Effector CD8-positive, alpha-beta T cell (primary cell): ENCODE measurements at regions not wholly inside any gene's neighbourhood (a gene's known extent, or its start where the extent isn't known, plus 50 kb on each side); places are given as distances from the start of the nearest gene placed in this dataset.
A peak's percentile ranks its signal among the peaks of the same experiment; 100 is the strongest.

Source experiments
- DNase-seq: peaks from one replicate; lab custom pipeline; 2025; lab: John Stamatoyannopoulos, UW

DNA sequence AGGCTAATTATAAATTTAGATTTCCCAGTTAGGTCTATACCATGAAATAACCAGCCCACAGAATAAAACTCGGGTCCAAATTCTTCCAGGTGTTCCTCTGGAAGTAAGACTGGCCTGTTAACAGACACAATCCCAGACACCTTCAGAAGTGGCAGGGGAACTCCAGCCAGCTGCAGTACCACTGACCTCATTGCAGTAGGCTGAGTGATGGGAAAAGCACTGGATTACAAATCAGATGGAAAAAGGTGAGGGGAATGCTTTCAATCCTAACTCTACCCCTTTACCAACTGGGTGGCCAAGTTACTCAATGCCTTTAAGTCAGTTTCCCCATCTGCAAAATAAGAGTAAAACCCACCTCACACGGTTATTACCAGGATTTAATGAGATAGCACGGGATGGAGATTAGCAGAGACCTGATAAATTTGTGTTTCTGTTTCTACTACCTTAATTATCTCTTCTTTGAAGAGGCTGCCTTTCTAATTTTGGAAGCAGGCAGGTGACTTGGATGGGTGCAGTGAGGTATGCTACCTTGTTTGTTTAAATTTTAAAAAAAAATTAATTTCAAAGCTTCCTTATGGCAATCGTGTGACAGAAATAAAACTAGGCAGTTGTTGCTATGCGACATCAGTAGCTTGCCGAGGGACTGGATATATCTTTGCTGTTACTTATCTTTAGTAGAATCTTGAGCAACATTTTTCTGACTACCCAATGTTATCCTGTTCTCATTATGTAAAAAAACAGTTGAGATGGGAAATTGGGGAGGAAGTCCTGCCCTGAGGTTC, 167.3 kb upstream of the GRIN2B start:
- no peak for DNase-seq

DNA sequence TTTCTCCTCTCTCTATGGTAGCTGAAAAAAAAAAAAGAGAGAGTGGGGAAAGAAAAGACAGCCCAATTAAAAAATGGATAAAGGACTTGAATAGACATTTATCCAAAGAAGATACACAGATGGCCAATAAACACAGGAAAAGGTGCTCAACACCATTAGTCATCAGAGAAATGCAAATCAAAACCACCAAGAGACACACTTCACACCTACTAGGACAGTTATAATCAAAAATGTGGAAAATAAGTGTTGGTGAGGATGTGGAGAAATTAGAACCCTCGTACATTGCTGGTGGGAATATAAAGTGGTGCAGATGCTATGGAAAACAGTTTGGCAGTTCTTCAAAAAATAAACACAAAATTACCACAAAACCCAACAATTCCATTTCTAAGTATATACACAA, 172.4 kb upstream of the GRIN2B start:
- no peak for DNase-seq

DNA sequence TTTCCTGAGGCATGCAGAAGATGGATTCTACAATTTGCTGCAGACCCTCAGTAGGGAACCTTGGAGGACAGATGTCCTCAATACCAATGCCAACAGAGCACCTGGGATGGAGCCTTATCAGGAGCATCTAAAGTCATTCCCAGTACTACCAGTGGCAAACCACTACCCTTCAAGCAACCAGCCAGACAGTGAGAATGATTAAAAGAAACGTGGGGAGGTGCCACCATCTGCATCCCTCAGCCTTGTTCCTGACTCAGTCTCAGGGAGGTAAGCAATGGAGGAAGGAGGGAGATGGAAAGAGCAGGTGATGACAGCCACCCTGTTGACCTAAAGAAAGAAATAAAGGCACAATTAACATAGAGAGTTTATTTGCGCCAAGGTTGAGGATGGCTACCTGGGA, 175.2 kb upstream of the GRIN2B start:
- no peak for DNase-seq

DNA sequence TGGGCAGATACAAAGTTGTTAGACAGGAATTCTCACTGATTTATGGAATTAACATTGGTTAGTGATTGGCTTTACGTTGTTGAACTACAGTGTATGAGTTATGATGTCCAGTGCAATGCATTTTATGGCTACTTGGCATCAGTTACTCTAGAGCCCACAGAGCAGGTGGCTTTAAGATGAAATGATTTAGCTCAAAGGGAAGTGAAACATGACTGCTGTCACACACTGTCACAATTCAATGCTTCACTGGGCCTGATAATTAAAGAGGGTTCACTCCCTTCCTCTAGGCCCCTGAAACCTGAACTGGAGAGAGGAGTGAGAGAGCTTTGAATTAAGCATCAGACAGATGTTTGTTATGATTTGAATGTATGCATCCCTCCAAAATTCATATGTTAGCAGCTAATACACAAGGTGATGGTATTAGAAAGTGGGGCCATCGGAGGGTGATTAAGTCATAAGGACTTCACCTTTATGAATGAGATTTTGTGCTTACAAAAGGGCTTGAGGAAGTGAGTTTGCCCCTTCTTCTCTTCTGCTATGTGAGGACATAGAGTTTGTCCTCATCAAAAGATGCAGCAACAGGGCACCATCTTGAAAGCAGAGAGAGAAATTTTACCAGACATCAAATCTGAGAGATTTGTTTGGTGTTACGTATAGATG, 175.8 kb upstream of the GRIN2B start:
- DNase-seq: no peak

GRCh38 chr12:14164266-14164665, 182.9 kb upstream of the GRIN2B start:
- DNase-seq: no peak

GRCh38 chr12:14167005-14167628, 185.7 kb upstream of the GRIN2B start:
- DNase-seq: peak; percentile 10

DNA sequence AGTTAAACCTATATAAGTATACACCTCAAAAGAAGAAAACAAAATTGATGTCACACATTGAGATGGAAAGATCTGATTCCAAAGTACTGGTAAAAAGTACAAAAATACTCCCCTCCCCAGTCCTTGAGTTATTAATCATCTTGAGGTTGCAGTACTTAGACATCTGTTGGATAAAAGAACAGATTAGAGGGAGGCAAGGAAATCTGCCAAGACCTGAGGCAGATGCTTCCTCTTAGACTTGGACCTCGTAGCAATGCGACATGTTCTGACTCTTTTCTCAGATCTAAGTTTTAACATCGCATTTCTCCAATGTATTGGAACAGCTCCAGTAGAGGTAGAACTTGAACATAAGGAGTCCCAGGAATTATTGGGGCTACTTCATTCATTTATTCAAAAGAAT, 187.9 kb upstream of the GRIN2B start:
- no peak for DNase-seq

DNA sequence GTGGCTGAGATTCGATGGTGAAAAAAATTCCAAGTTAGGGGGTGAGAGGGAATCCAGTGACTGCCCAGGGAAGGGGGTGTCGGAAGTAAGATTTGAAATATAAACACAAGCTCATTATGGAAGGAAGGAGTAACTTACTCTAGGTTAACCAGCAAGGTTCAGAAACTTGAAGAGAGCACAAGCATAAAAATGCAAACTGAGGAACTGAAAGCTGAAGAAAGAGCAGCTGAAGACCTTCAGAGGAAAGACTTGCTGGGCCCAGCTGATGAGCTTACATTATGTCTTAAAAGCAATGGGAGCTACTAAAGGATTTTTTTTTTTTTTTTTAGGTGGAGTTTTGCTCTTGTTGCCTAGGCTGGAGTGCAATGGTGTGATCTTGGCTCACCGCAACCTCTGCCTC, 189.7 kb upstream of the GRIN2B start:
- DNase-seq: no peak

DNA sequence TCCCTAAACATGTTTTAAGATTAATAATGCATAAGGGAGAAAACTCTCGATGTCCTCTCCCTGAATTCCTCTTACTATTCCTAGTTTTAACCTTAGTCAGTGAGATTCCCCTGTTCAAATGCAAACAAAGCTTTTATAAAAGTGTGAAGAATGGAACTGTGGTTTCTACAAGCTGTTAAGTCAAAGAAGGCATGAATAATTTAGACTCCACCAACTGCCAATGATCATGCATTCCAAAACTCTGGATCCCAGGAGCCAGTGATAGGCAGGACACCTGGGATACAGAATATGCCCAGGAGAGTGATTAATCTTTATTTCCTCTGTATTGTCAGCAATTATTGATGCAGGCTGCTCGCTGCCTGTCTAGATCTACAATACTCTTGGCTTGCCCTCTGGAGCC, 190.3 kb upstream of the ATF7IP start:
- no peak for DNase-seq

DNA sequence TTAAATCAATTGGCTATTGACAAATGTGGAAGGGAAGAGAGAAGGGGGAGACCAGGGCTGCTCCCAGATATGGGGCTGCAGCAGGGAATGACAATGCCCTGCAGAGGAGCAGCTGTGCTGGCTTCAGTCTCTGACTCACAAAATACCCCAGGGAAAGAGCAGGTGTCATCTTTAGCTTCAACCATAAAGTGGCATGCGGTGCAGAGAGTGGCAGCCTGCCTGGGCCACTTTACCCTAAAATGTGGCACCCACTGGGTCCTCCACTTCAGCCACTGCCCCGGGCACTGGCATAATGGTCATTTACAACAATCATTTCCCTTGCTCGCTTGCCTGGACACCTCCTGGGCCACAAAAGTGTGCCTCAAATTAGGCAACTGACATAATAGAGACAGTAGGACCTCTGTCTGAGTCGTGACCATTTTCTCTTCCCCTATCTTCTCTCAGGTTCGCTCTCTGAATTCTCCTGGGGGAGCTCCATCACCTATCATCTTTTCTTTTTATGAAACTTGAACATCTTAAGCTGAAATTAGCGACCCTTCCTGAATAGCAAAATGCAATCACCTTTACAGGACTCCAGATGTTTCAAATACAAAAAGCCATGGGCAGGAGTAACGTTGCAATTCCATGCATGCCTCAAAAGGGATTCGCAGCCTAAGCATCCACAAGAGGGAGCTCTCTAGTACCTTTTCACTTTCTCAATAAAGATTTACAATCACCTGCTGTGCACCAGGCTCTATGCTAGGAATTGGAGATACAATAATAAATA, 179.9 kb upstream of the ATF7IP start:
- no peak for DNase-seq

DNA sequence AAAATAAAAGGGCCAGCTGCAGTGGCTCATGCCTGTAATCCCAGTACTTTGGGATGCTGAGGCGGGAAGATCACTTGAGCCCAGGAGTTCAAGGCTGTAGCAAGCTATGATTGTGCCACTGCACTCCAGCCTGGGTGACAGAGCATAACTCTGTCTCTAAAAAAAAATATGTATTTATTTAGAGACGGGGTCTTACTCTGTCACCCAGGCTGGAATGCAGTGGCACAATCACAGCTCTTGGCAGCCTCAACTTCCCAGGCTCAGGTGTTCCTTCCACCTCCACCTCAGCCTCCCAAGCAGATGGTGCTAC, 179.3 kb upstream of the ATF7IP start:
- DNase-seq: no peak

GRCh38 chr12:14187002-14187401, 178.5 kb upstream of the ATF7IP start:
- no peak for DNase-seq

GRCh38 chr12:14187966-14188365, 177.5 kb upstream of the ATF7IP start:
- no peak for DNase-seq

DNA sequence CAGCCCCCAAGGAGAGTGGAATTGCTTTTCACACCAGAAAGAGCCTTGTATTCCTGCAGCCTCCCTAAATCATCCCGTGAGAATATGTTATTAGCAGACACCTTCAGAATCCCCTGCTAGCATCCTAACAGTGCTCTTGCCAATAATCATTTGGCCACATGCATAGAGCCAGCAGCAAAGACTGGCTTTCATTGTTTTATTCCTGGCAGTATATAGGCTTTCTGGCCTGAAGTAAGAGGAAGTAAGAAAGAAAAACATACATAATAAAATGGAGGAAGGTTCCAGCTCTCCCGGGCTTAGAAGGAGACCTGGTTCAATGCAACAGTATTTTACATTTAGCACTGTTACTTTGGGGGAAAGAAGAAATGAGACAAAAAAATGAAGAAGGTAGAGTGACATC, 176.7 kb upstream of the ATF7IP start:
- DNase-seq: no peak

- no peak for DNase-seq
Measured at GRCh38 chr12:14190694-14191093, 174.8 kb upstream of the ATF7IP start.

DNA sequence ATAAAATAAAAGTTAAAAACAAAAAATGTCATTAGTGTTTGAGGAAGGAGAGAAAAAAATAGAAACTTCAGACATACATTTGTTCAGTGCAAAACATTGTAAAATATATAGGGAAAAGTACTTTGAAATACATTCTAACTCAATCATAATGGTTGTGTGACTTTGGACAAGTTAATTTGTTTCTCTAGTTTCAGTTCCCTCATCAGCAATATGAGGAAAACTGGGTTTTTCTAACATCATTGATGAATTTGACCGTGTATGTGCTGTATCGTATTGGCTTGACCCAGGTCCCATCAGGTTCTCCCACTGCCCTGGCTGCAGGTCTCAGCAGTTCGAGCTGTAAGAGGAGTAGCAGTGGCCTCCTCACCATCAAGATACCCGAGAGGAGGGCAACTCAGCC, 173.9 kb upstream of the ATF7IP start:
- no peak for DNase-seq

DNA sequence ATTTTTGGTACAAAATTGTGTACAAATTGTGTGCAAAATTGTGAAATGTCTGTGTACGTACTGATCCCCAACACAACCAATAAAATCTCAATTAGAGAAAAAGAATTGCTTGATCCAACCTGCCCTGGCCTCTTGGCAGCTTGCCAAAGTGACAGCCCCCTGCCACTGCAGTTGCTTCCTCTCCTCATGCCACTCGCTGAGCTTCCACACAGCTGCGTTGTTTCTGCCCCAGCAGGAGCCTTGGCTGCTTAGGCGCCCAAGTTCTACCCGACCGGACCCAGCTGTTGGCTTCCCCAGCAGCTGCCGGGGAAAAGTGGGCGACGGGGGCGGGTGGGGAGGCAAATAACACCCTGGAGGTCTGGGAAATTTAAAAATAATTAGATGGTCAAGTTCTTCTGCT, 171.8 kb upstream of the ATF7IP start:
- no peak for DNase-seq

GRCh38 chr12:14194572-14194971, 170.9 kb upstream of the ATF7IP start:
- DNase-seq: no peak

GRCh38 chr12:14199455-14200198, 165.9 kb upstream of the ATF7IP start:
- DNase-seq: no peak

DNA sequence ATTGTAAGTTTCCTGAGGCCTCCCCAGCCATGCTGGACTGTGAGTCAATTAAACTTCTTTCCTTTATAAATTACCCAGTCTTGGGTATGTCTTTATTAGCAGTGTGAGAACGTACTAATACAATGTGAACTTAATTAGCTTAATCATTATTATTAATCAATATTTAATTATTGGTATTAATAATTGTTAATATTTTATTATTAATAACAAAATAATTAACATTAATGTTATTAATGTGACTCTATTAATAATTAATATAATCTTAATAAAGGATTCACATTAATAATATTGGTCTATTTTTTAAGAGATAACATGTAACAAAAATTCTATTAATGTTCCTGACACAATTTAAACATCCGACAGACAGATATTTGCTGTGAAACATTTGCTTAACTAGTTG, 164.9 kb upstream of the ATF7IP start:
- no peak for DNase-seq

DNA sequence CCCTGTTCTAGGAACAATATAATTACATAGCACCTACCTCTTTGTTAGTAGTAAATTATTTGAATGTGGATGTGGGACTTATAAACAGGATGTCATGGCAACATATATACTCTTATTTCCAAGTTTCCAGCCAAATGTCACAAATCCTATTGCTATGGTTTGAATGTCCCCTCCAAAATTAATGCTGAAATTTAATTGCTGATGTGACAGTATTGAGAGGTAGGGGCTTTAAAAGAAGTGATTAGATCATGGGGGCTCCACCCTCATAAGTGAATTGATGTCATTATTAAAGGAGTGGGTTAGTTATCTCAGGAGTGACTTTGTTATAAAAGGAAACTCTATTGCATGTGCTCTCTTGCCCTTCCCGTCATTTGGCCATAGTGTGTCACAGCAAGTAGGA, 164.2 kb upstream of the ATF7IP start:
- DNase-seq: no peak
